ENCODE measurements at regions not wholly inside any gene's neighbourhood (a gene's known extent, or its start where the extent isn't known, plus 50 kb on each side); places are given as distances from the start of the nearest gene placed in this dataset.

- no peak for TF ChIP-seq FOXK2 (IDR thresholded peaks at IDR 0.05)
- no peak for TF ChIP-seq HDGF (IDR thresholded peaks at IDR 0.05; ENCODE audit: borderline replicate concordance)
- no peak for TF ChIP-seq TARDBP (IDR thresholded peaks at IDR 0.05)
- TF ChIP-seq LEF1 (IDR thresholded peaks at IDR 0.05; ENCODE audit: borderline replicate concordance): no peak
- no peak for TF ChIP-seq L3MBTL2 (conservative IDR thresholded peaks at IDR 0.05)
Measured at GRCh38 chr2:140086964-140087363, 1306.8 kb upstream of the NXPH2 start.
